ENCODE measurements at regions not wholly inside any gene's neighbourhood (a gene's known extent, or its start where the extent isn't known, plus 50 kb on each side); places are given as distances from the start of the nearest gene placed in this dataset.

DNA sequence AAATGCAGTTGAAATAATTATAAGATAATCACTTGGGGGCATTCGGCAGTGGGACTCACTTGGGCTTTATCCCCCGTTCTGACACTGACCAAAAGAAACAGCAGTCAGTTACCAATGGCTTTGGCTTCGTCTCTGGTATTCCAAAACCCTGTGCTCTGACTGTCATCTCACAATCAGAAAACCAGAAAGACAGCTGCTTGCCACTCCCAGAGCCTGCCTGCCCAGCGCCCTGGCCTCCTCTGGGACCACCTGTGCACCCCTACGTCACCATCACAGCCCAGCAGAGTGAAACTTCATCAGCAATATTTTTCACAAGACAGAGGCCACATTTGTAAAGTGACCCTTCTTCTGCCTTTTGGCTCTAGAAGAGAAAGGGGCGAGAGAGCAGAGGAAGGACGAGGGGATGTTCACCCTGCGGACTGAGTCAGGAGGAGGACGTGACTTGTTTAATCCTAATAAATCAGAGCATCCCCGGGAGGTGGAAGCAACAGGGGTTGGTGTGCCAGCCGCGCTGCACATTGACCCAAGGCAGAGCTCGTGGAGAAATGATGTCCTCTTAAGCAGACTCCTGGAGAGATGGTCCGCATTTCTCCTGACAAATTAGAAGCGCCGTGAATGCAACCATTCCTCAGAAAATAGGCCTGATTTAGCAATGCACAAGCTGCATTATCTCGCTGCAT lies 397.8 kb upstream of the ZNF507 start:
- Histone ChIP-seq H3K36me3 (no peaks in the 10 kb centered on the region), H3K9me3 (no peaks in the 10 kb centered on the region), H3K27me3 (no peaks in the 10 kb centered on the region), H3K4me1 (ENCODE audit: control insufficient read depth in 1 of 2, insufficient read depth in 1 of 2, low read depth in 1 of 2, low read length in 1 of 2) (no peaks in the 10 kb centered on the region), H3K4me3 (ENCODE audit: low read depth in 1 of 2, low read length in 1 of 2) (no peak overlapping the region), H3K27ac (no peak overlapping the region)
- TF ChIP-seq, protein P1, sequence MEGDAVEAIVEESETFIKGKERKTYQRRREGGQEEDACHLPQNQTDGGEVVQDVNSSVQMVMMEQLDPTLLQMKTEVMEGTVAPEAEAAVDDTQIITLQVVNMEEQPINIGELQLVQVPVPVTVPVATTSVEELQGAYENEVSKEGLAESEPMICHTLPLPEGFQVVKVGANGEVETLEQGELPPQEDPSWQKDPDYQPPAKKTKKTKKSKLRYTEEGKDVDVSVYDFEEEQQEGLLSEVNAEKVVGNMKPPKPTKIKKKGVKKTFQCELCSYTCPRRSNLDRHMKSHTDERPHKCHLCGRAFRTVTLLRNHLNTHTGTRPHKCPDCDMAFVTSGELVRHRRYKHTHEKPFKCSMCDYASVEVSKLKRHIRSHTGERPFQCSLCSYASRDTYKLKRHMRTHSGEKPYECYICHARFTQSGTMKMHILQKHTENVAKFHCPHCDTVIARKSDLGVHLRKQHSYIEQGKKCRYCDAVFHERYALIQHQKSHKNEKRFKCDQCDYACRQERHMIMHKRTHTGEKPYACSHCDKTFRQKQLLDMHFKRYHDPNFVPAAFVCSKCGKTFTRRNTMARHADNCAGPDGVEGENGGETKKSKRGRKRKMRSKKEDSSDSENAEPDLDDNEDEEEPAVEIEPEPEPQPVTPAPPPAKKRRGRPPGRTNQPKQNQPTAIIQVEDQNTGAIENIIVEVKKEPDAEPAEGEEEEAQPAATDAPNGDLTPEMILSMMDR (IDR thresholded peaks at IDR 0.05) = no peak

DNA sequence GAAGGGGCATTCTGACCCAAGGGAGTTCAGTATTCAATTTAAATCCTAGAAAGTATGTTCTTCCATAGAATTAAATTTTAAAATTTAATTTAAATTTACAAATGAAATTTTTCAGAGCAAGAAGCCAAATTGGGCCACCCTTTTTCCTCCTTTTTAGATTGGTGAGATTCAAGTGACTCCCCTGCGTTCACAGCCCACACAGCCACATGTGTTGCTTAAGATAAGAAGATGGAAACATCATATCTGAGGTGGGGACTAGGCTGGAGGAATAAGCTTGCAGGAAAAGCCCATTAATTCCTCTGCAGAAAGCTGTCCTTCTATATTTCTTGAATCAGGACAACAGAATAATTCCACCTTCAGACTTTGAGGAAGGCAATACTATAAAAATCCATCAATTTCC lies 392.7 kb upstream of the ZNF507 start:
- no peak overlapping the region for H3K4me3 ChIP-seq (ENCODE audit: low read depth in 1 of 2, low read length in 1 of 2)
- H3K9me3 ChIP-seq = no peaks in the 10 kb centered on the region
- no peaks in the 10 kb centered on the region for H3K36me3 ChIP-seq
- TF ChIP-seq, protein P1 (IDR thresholded peaks at IDR 0.05) = no peak
- no peaks in the 10 kb centered on the region for H3K4me1 ChIP-seq (ENCODE audit: control insufficient read depth in 1 of 2, insufficient read depth in 1 of 2, low read depth in 1 of 2, low read length in 1 of 2)
- H3K27ac ChIP-seq = no peak overlapping the region
- no peaks in the 10 kb centered on the region for H3K27me3 ChIP-seq

DNA sequence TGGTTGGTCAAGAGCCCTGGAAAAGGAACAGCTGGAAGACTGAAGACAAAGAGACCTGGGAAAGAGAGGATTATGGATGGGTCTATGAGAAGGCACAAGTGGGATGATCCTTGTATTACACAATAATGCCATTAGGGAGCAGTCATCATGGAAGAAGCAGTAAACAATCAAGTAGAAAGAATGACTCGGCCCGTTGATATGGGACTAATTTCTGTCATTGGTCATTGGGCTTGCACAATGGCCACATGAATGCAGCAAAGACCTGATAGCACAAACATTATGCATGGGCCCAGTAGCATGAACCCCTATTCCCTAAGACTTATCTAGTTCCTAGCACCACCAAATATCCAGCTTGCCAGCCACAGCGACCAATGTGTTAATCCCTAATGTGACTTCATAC lies 390.3 kb upstream of the ZNF507 start:
- Histone ChIP-seq H3K4me3 (ENCODE audit: low read depth in 1 of 2, low read length in 1 of 2) (no peak overlapping the region), H3K9me3 (no peaks in the 10 kb centered on the region)
- TF ChIP-seq, protein P1 (IDR thresholded peaks at IDR 0.05) = no peak

DNA sequence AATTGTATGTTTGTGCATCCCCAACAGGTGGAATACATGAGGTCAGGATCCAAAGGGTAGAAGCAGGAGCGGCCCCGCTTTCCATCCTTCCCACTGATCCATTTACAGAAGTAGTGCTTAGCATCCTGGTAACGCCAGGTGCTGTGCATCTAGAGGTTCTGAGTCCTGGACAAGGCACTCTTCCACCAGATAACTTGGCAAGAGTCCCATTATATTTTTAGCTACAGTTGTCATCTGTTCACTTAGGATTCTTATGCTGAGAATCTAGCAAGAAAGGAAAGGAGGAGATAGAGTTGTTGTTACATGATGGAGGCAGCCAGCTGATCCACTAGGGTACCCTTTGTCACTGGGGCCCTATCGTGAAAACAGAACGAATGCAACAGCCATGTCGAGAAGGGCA lies 389.5 kb upstream of the ZNF507 start:
- TF ChIP-seq, protein P1 (IDR thresholded peaks at IDR 0.05) = no peak
- no peak overlapping the region for H3K4me3 ChIP-seq (ENCODE audit: low read depth in 1 of 2, low read length in 1 of 2)
- no peaks in the 10 kb centered on the region for H3K4me1 ChIP-seq (ENCODE audit: control insufficient read depth in 1 of 2, insufficient read depth in 1 of 2, low read depth in 1 of 2, low read length in 1 of 2)
- H3K36me3 ChIP-seq = no peaks in the 10 kb centered on the region
- H3K9me3 ChIP-seq = no peaks in the 10 kb centered on the region
- H3K27ac ChIP-seq = no peak overlapping the region
- no peaks in the 10 kb centered on the region for H3K27me3 ChIP-seq

More for the DNA sequence above, 390.3 kb upstream of the ZNF507 start:
- H3K4me1 ChIP-seq (ENCODE audit: control insufficient read depth in 1 of 2, insufficient read depth in 1 of 2, low read depth in 1 of 2, low read length in 1 of 2) = no peaks in the 10 kb centered on the region
- H3K36me3 ChIP-seq = no peaks in the 10 kb centered on the region
- no peak overlapping the region for H3K27ac ChIP-seq
- no peaks in the 10 kb centered on the region for H3K27me3 ChIP-seq

DNA sequence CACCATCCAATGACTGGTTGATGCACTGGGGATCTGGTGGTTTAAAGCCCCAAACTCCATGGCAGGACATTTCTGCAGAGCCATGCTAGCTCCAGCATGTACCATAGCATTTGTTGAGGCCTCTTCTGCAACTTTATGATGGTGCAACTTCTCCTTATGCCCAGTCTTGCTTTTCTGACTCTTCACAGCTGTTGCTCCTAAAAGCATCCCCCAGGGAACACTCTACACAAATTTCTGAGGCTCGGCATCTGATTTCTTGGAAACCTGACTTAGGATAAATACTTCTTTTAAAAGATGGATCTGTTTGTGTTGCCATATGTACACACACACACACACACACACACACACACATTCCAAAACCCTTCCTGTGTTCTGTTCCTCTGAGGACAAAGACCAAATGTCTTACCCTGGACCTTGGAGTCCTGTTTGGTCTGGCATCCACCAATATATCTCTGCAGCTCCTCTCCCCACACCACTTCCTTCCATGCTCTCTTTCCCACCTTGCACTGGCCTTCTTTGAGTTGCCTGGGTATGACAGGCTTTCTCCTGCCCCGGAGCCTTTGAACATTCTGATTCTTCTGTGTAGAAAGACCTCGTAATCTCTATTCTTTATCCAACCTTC lies 388.5 kb upstream of the ZNF507 start:
- Histone ChIP-seq H3K4me3 (ENCODE audit: low read depth in 1 of 2, low read length in 1 of 2) (no peak overlapping the region), H3K36me3 (no peaks in the 10 kb centered on the region), H3K4me1 (ENCODE audit: control insufficient read depth in 1 of 2, insufficient read depth in 1 of 2, low read depth in 1 of 2, low read length in 1 of 2) (no peaks in the 10 kb centered on the region), H3K9me3 (no peaks in the 10 kb centered on the region), H3K27me3 (no peaks in the 10 kb centered on the region), H3K27ac (no peak overlapping the region)
- TF ChIP-seq, protein P1 (IDR thresholded peaks at IDR 0.05) = no peak
